ENCODE measurements at regions not wholly inside any gene's neighbourhood (a gene's known extent, or its start where the extent isn't known, plus 50 kb on each side); places are given as distances from the start of the nearest gene placed in this dataset.

- TF ChIP-seq EZH2phosphoT487 (IDR thresholded peaks at IDR 0.05; ENCODE audit: borderline replicate concordance, low read length) (no peak), CTCF (IDR thresholded peaks at IDR 0.05; ENCODE audit: low read depth, low read length, poor library complexity, severe bottlenecking) (no peak)
- H3F3A ChIP-seq (ENCODE audit: control insufficient read depth, insufficient read depth), result no peaks in the 10 kb centered on the region
- H3K4me3 ChIP-seq (ENCODE audit: low read length), result no peak overlapping the region
- H3K9me3 ChIP-seq (ENCODE audit: control insufficient read depth, insufficient read depth, low read length), result no peaks in the 10 kb centered on the region
- H3K27ac ChIP-seq (ENCODE audit: low read depth, low read length), result no peak overlapping the region
- no peaks in the 10 kb centered on the region for H3K36me3 ChIP-seq (ENCODE audit: control insufficient read depth, low read length)
- H3K27me3 ChIP-seq (ENCODE audit: control insufficient read depth, low read length), result no peaks in the 10 kb centered on the region
- H3K4me2 ChIP-seq (ENCODE audit: low read length), result no peak overlapping the region
- no peaks in the 10 kb centered on the region for H3K79me2 ChIP-seq (ENCODE audit: control insufficient read depth, low read length)
- H3K9me2 ChIP-seq (replicated peaks; ENCODE audit: control insufficient read depth, low read length), result no peaks in the 10 kb centered on the region
- H4K20me1 ChIP-seq (ENCODE audit: control insufficient read depth, insufficient read depth, low read depth, low read length), result no peaks in the 10 kb centered on the region
- no peaks in the 10 kb centered on the region for H3K4me1 ChIP-seq (ENCODE audit: control insufficient read depth, low read length)
Observed at GRCh38 chr10:128365156-128365725, 239.0 kb upstream of the MKI67 start.

GRCh38 chr10:128367807-128368206 lies 241.6 kb upstream of the MKI67 start:
- Histone ChIP-seq H3K4me2 (ENCODE audit: low read length) (no peak overlapping the region), H3K9me3 (ENCODE audit: control insufficient read depth, insufficient read depth, low read length) (no peaks in the 10 kb centered on the region), H4K20me1 (ENCODE audit: control insufficient read depth, insufficient read depth, low read depth, low read length) (no peaks in the 10 kb centered on the region), H3F3A (ENCODE audit: control insufficient read depth, insufficient read depth) (no peaks in the 10 kb centered on the region), H3K36me3 (ENCODE audit: control insufficient read depth, low read length) (no peaks in the 10 kb centered on the region), H3K4me1 (ENCODE audit: control insufficient read depth, low read length) (no peaks in the 10 kb centered on the region), H3K27me3 (ENCODE audit: control insufficient read depth, low read length) (no peaks in the 10 kb centered on the region), H3K79me2 (ENCODE audit: control insufficient read depth, low read length) (no peaks in the 10 kb centered on the region), H3K4me3 (ENCODE audit: low read length) (no peak overlapping the region), H3K27ac (ENCODE audit: low read depth, low read length) (no peak overlapping the region), H3K9me2 (replicated peaks; ENCODE audit: control insufficient read depth, low read length) (no peaks in the 10 kb centered on the region)
- TF ChIP-seq CTCF (IDR thresholded peaks at IDR 0.05; ENCODE audit: low read depth, low read length, poor library complexity, severe bottlenecking) (no peak), EZH2phosphoT487 (IDR thresholded peaks at IDR 0.05; ENCODE audit: borderline replicate concordance, low read length) (no peak)

- Histone ChIP-seq H3K27me3 (ENCODE audit: control insufficient read depth, low read length) (no peaks in the 10 kb centered on the region), H4K20me1 (ENCODE audit: control insufficient read depth, insufficient read depth, low read depth, low read length) (no peaks in the 10 kb centered on the region), H3F3A (ENCODE audit: control insufficient read depth, insufficient read depth) (no peaks in the 10 kb centered on the region), H3K9me2 (replicated peaks; ENCODE audit: control insufficient read depth, low read length) (no peaks in the 10 kb centered on the region), H3K27ac (ENCODE audit: low read depth, low read length) (no peak overlapping the region), H3K4me2 (ENCODE audit: low read length) (no peak overlapping the region), H3K4me1 (ENCODE audit: control insufficient read depth, low read length) (no peaks in the 10 kb centered on the region), H3K79me2 (ENCODE audit: control insufficient read depth, low read length) (no peaks in the 10 kb centered on the region), H3K9me3 (ENCODE audit: control insufficient read depth, insufficient read depth, low read length) (no peaks in the 10 kb centered on the region), H3K4me3 (ENCODE audit: low read length) (no peak overlapping the region), H3K36me3 (ENCODE audit: control insufficient read depth, low read length) (no peaks in the 10 kb centered on the region)
- TF ChIP-seq EZH2phosphoT487 (IDR thresholded peaks at IDR 0.05; ENCODE audit: borderline replicate concordance, low read length), result no peak
- TF ChIP-seq CTCF (IDR thresholded peaks at IDR 0.05; ENCODE audit: low read depth, low read length, poor library complexity, severe bottlenecking), result no peak
Observed at GRCh38 chr10:128369101-128369650, 243.0 kb upstream of the MKI67 start.

All from DOHH2 (cell line).